Transverse colon (tissue), 4 donors: ENCODE measurements at regions not wholly inside any gene's neighbourhood (a gene's known extent, or its start where the extent isn't known, plus 50 kb on each side); places are given as distances from the start of the nearest gene placed in this dataset.
"Not testable (repeated sequence)": the region's sequence is repeated elsewhere in the genome, so short reads cannot be mapped to it uniquely, and the experiment has no call there.

Source experiments
- DNase-seq: peaks from one replicate; pipeline ENCODE4 v3.0.0-alpha.2; 2019
- H3K27ac ChIP-seq, 4 donors: fragments of 200-600 bp; sonication (generic); 2 replicates each; pipeline ENCODE4 v1.5.1; 2016 to 2018; ENCODE audit warnings: inconsistent platforms in 4 of 4
- H3K27me3 ChIP-seq: fragments of 200-600 bp; sonication (generic); 2 replicates; pipeline ENCODE4 v1.5.1; 2017; ENCODE audit warnings: inconsistent platforms
- H3K36me3 ChIP-seq, 4 donors: fragments of 200-600 bp; sonication (generic); 2 replicates each; pipeline ENCODE4 v1.5.1; 2017 to 2019; ENCODE audit warnings: inconsistent platforms in 4 of 4
- H3K4me1 ChIP-seq, 4 donors: fragments of 200-600 bp; sonication (generic); 2 replicates each; pipeline ENCODE4 v1.5.1; 2017 to 2020; ENCODE audit warnings: inconsistent platforms in 4 of 4
- H3K4me3 ChIP-seq, 4 donors: fragments of 200-600 bp; sonication (generic); 1 replicate in 1 of 4; 2 replicates in 3 of 4; pipeline versions ENCODE4 v1.5.1 to v1.6.1; 2017 to 2019; ENCODE audit warnings: inconsistent platforms in 4 of 4
- H3K9me3 ChIP-seq, 2 donors: fragments of 200-600 bp; sonication (generic); 2 replicates each; pipeline ENCODE4 v1.5.1; 2017 to 2019; ENCODE audit warnings: inconsistent platforms in 2 of 2
- CTCF ChIP-seq, 5 experiments: fragments of 200-600 bp in 3 of 5; fragments of 450-650 bp in 2 of 5; sonication (generic) in 3 of 5; IDR thresholded peaks; 1 replicate in 2 of 5; 2 replicates in 3 of 5; pipeline ENCODE4 v1.5.1; 2016 to 2017; ENCODE audit warnings: antibody characterized with exemption in 5 of 5, inconsistent platforms in 3 of 5, mild to moderate bottlenecking in 2 of 5, moderate library complexity in 1 of 5
- EP300 ChIP-seq: sonication (generic); formaldehyde crosslinking; IDR thresholded peaks from one replicate; pipeline ENCODE4 v1.6.1; 2017; ENCODE audit warnings: antibody characterized with exemption, low read depth
- POLR2A ChIP-seq: fragments of 450-650 bp; IDR thresholded peaks from one replicate; pipeline ENCODE4 v1.6.1; 2016; ENCODE audit warnings: antibody characterized with exemption, mild to moderate bottlenecking, moderate library complexity
- POLR2AphosphoS5 ChIP-seq, 3 donors: sonication (generic); formaldehyde crosslinking; IDR thresholded peaks; one replicate each; pipeline ENCODE4 v1.6.1; 2016; ENCODE audit warnings: antibody characterized with exemption in 3 of 3
- WGBS, 2 donors: methylation state at CpG; one replicate each; pipeline ENCODE4 v1.1.5; 2018; ENCODE audit warnings: low coverage in 1 of 2; 5-methylcytosine and 5-hydroxymethylcytosine counted together
- in situ Hi-C, 4 donors: fragments of 200-750 bp; cut with MboI; loops; one replicate each; pipeline versions ENCODE4 v1.15.0 to v1.15.1; 2017; ENCODE audit warnings: low sequenced_read_pairs in 3 of 4, low pct_ligation_motif_present in 1 of 4, low pct_unique_long_range_greater_than_20kb in 1 of 4
- intact Hi-C: fragments of 100-400 bp; cut with DNase I; formaldehyde crosslinking; loops from one replicate; pipeline ENCODE4 v1.15.1; 2023; ENCODE audit warnings: low total_unique reads

GRCh38 chr12:14032191-14032590 is 50.8 kb upstream of the GRIN2B start:
- in situ Hi-C loops, intact Hi-C loops, H3K36me3 ChIP-seq, DNase-seq, H3K4me1 ChIP-seq, H3K9me3 ChIP-seq, H3K27me3 ChIP-seq, H3K27ac ChIP-seq, H3K4me3 ChIP-seq: not testable (repeated sequence)
- 66 to 88% methylated on average over 3 to 11 of the region's 11 CpGs for WGBS, 2 donors

- Histone ChIP-seq H3K27ac (no peak overlapping the region), H3K36me3 (no peaks in the 10 kb centered on the region), H3K9me3 (no peaks in the 10 kb centered on the region), H3K27me3 (no peaks in the 10 kb centered on the region), H3K4me3 (no peak overlapping the region), H3K4me1 (no peaks in the 10 kb centered on the region)
- no peak for DNase-seq
- intact Hi-C loops, result no loop called here
- TF ChIP-seq EP300 (no peak), POLR2AphosphoS5 (IDR thresholded peaks at IDR 0.05) (no peak), CTCF (IDR thresholded peaks at IDR 0.05) (no peak), POLR2A (no peak)
- in situ Hi-C loops, result no loop called here
- 71% methylated on average over 2 of the region's 2 CpGs; no CpG with 5 or more reads in 1 of the 2 donors for WGBS, 2 donors
Observed at GRCh38 chr12:14043776-14044175, 62.4 kb upstream of the GRIN2B start.

GRCh38 chr12:14048941-14049545 is 67.6 kb upstream of the GRIN2B start:
- no peak overlapping the region for H3K27ac ChIP-seq
- TF ChIP-seq POLR2A, result no peak
- no peak for TF ChIP-seq CTCF (IDR thresholded peaks at IDR 0.05)
- no peak for TF ChIP-seq POLR2AphosphoS5 (IDR thresholded peaks at IDR 0.05)
- TF ChIP-seq EP300, result no peak
- H3K27me3 ChIP-seq, result no peaks in the 10 kb centered on the region
- DNase-seq, result no peak
- no peaks in the 10 kb centered on the region for H3K9me3 ChIP-seq
- in situ Hi-C loops (no loop called here), intact Hi-C loops (no loop called here)
- H3K36me3 ChIP-seq, result no peaks in the 10 kb centered on the region
- no peaks in the 10 kb centered on the region for H3K4me1 ChIP-seq
- WGBS, 2 donors, result 75 to 100% methylated on average over 2 to 4 of the region's 4 CpGs
- H3K4me3 ChIP-seq, result no peak overlapping the region

- no peak for DNase-seq
- H3K9me3 ChIP-seq, result no peaks in the 10 kb centered on the region
- TF ChIP-seq EP300, result no peak
- TF ChIP-seq POLR2AphosphoS5 (IDR thresholded peaks at IDR 0.05), result no peak
- TF ChIP-seq CTCF (IDR thresholded peaks at IDR 0.05), result no peak
- no peak for TF ChIP-seq POLR2A
- no peak overlapping the region for H3K4me3 ChIP-seq
- no peaks in the 10 kb centered on the region for H3K4me1 ChIP-seq
- in situ Hi-C loops (no loop called here), intact Hi-C loops (no loop called here)
- H3K36me3 ChIP-seq, result no peaks in the 10 kb centered on the region
- H3K27ac ChIP-seq, result no peak overlapping the region
- WGBS, 2 donors, result 69 to 92% methylated on average over 4 to 7 of the region's 7 CpGs
- H3K27me3 ChIP-seq, result no peaks in the 10 kb centered on the region
Observed at GRCh38 chr12:14057895-14058294, 76.5 kb upstream of the GRIN2B start.

- H3K4me3 ChIP-seq, result no peak overlapping the region
- in situ Hi-C loops, result no loop called here
- intact Hi-C loops, result no loop called here
- DNase-seq, result no peak
- H3K27me3 ChIP-seq, result no peaks in the 10 kb centered on the region
- no peak overlapping the region for H3K27ac ChIP-seq
- 75% methylated on average over 1 of the region's 1 CpG; no CpG with 5 or more reads in 1 of the 2 donors for WGBS, 2 donors
- TF ChIP-seq POLR2AphosphoS5 (IDR thresholded peaks at IDR 0.05) (no peak), EP300 (no peak), POLR2A (no peak), CTCF (IDR thresholded peaks at IDR 0.05) (no peak)
- no peaks in the 10 kb centered on the region for H3K36me3 ChIP-seq
- H3K9me3 ChIP-seq, result no peaks in the 10 kb centered on the region
- H3K4me1 ChIP-seq, result no peaks in the 10 kb centered on the region
Observed at GRCh38 chr12:14058717-14059116, 77.3 kb upstream of the GRIN2B start.
